ENCODE measurements at regions not wholly inside any gene's neighbourhood (a gene's known extent, or its start where the extent isn't known, plus 50 kb on each side); places are given as distances from the start of the nearest gene placed in this dataset.

DNA sequence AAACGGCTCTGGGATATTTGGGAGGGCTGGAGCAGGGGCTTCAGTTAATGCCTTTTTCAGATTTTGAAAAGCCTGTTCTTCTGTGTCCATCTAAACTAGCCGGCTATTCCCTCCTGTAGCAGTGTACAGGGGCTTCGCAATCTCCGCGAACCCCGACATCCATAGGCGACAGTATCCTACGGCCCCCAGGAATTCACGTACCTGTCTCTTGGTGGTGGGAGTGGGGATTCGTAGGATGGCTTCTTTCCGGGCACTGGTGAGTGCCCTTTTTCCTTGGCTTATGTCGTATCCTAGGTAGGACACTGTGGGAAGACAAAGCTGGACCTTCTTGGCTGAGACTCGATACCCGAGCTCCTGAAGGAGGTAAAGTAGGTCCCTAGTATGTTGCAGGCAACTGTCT lies 153.1 kb downstream of the TRIM27 start:
- DNase-seq (ENCODE audit: extremely low read depth, low read depth): no peak
- TF ChIP-seq, protein P1, sequence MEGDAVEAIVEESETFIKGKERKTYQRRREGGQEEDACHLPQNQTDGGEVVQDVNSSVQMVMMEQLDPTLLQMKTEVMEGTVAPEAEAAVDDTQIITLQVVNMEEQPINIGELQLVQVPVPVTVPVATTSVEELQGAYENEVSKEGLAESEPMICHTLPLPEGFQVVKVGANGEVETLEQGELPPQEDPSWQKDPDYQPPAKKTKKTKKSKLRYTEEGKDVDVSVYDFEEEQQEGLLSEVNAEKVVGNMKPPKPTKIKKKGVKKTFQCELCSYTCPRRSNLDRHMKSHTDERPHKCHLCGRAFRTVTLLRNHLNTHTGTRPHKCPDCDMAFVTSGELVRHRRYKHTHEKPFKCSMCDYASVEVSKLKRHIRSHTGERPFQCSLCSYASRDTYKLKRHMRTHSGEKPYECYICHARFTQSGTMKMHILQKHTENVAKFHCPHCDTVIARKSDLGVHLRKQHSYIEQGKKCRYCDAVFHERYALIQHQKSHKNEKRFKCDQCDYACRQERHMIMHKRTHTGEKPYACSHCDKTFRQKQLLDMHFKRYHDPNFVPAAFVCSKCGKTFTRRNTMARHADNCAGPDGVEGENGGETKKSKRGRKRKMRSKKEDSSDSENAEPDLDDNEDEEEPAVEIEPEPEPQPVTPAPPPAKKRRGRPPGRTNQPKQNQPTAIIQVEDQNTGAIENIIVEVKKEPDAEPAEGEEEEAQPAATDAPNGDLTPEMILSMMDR (IDR thresholded peaks at IDR 0.05; ENCODE audit: low read depth, low read length): no peak

DNA sequence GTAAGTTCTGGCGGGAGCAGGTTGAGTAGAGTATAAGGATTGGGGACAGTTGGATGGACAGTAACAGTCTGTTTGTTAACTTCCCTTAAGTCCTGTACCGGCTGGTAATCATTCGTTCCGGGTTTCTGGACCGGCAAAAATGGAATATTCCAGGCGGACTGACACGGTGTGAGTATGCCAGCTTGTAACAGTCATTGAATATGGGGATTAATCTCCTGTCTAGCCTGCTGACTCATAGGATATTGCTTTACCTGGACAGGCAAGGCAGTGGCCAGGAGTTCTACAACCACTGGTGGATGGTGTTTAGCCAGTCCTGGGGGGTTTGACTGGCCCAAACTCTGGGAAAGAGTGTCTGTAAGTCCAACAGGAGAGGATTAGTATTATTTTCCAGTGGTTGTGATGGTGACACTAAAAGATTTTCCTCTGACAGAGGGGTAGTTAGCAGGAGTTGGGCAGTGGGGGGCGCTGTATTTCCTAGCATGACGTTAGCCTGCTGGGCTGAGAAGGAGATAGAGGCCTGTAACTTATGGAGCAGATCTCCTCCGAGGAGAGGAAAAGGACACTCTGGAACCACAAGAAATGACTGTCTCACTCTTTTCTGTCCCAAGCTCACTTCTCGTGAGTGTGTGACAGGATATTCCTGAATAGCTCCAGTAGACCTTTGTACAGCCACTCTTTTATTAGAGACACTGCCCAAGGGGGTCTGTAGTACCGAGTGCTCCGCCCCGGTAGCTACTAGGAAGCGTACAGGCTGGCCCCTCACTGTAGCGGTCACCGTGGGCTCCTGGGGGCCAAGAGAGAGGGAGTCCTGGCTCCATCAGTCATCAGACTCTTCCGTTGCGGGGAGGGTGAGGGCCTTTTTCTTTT lies 152.2 kb downstream of the TRIM27 start:
- DNase-seq (ENCODE audit: extremely low read depth, low read depth): no peak
- TF ChIP-seq, protein P1 (IDR thresholded peaks at IDR 0.05; ENCODE audit: low read depth, low read length): no peak

DNA sequence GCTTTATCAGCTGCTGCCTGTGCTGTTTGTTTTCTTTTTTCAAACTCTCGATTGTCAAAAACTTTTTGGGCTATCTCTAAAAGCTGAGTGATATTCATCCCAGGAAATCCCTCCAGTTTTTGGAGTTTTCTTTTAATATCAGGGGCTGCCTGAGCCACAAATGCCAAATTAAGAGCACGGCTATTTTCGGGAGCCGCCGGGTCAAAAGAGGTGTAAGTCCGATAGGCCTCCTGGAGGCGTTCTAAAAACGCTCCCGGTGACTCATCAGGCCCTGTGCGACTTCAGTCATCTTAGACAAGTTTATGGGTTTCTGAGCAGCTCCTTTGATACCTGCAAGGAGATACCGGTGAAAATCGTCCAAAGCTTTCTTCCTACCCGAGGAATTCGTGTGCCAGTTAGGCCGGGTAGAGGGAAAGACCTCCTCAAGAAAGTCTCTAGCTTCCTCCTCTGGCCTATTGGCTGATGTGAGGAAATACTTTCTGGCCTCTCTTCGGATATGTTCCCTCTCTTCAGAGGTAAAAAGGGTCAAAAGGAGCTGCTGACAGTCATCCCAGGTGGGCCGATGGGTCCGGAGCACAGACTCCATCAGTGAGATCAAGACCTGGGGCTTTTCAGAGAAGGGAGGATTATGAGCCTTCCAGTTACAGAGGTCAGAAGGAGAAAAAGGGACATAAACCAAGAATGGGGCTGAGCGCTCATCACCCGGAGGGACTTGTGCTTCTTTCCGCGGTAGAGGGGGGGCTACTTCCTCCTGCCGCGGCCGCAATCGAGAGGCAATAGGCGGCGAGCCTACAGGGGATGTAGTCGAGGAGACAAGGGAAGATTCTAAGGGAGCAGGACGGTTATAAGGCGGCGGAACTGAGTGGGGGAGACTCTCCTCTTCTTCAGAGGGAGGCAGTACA lies 151.1 kb downstream of the TRIM27 start:
- no peak for DNase-seq (ENCODE audit: extremely low read depth, low read depth)
- TF ChIP-seq, protein P1 (IDR thresholded peaks at IDR 0.05; ENCODE audit: low read depth, low read length): no peak

DNA sequence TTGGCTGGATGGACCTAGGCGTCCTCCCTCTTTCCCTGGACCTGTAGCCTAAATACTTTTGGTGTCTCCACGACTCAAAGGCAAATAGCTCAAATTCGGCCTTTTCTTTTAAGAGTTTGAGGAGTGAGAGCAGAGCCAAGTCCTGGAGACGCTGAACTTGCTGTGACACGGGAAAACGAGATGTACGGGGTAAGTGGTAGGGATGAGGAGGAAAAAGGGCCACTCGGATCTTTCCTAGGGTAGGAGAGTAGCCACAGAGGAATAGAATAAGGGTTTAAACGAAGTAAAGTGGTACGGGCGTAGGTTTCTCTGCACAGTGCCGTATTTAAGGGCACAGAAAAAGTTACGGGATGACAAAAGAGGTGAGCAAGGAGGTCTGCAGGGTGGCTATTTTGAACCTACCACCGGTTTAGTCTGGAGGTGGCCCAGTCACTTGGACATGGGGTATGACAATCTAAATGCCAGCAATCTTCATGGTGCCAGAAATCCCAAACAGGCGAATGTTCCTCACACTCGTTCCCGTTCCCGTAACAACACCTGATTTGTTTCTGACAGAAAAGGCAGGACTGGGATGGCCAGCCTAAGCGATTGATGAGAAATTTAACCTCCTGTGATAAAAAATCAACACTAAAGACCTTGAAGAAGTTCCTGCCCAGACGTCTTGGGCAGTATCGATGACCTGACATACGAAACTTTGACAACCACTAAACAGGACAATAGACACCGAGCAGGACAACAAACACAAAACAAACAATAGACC lies 149.3 kb downstream of the TRIM27 start:
- TF ChIP-seq, protein P1 (IDR thresholded peaks at IDR 0.05; ENCODE audit: low read depth, low read length): no peak
- no peak for DNase-seq (ENCODE audit: extremely low read depth, low read depth)

DNA sequence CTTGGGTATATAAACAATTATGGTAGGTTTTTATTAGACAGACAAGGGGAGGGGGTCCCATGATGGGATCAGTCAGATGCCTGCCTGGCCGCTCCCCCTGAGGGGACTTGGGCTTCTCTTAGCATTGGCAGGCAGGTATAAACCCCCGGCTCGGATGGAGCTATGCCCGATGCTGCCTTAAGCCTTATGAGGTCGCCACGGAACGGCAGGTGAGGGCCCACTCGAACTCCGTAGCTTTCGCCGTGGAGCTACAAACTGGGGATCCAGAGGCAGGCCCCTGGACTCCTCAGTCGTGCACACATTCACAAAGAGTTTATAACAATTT lies 148.8 kb downstream of the TRIM27 start:
- TF ChIP-seq, protein P1 (IDR thresholded peaks at IDR 0.05; ENCODE audit: low read depth, low read length): no peak
- no peak for DNase-seq (ENCODE audit: extremely low read depth, low read depth)

DNA sequence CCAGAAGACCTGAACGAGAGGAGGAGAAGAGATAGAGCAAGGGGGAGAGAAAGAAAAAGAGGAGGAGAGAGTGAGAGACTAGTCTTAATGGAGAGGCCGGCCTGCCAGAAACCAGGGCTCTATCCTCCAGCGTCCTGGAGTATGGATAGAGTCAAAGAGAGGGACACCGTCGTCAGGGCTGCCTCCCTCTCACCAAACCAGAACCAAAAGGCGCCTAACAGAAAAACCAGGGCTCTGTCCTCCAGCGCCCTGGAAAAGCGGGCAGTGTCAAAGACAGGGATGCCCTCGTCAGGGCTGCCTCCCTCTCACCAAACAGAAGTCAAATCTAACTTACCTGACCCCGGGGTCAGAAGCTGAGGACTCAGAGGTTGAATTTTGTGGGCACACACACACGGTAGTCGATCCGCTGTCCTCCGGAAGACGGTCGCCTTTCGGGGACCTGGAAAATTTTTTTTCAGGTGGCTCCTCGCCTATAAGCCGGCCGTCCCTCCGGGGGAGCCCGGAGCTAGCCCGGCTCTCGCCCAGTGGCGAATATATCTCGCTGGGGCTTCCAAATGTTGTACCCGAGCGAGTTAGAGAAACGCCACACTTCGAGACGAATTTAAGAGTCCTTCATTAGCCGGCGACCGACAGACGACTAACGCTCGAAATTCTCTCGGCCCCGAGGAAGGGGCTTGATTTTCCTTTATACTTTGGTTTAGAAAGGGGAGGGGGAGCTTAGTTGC lies 148.2 kb downstream of the TRIM27 start:
- no peak for DNase-seq (ENCODE audit: extremely low read depth, low read depth)
- TF ChIP-seq, protein P1 (IDR thresholded peaks at IDR 0.05; ENCODE audit: low read depth, low read length): no peak
